MM.1S (cell line): ENCODE measurements at regions not wholly inside any gene's neighbourhood (a gene's known extent, or its start where the extent isn't known, plus 50 kb on each side); places are given as distances from the start of the nearest gene placed in this dataset.

Source experiments
- DNase-seq: peaks from one replicate; pipeline ENCODE4 v3.0.0-alpha.2; 2015
- H2AFZ ChIP-seq: fragments of 300-600 bp; sonication (generic); 2 replicates; pipeline ENCODE4 v1.6.0; 2016; ENCODE audit warnings: antibody characterized with exemption, low read length
- H3F3A ChIP-seq: fragments of 300-600 bp; sonication (generic); 2 replicates; pipeline ENCODE4 v1.6.1; 2016; ENCODE audit warnings: mild to moderate bottlenecking, antibody characterized with exemption, low read length, moderate library complexity, mixed read lengths; ENCODE audit not compliant: insufficient read depth
- H3K27ac ChIP-seq: fragments of 300-600 bp; sonication (generic); 2 replicates; pipeline ENCODE4 v1.5.1; 2016; ENCODE audit warnings: mild to moderate bottlenecking, low read length
- H3K27me3 ChIP-seq: fragments of 300-600 bp; sonication (generic); replicated peaks from 2 replicates; pipeline ENCODE4 v1.6.0; 2016; ENCODE audit warnings: low read length; ENCODE audit not compliant: insufficient read depth
- H3K36me3 ChIP-seq: fragments of 300-600 bp; sonication (generic); replicated peaks from 2 replicates; pipeline ENCODE4 v1.6.1; 2016; ENCODE audit warnings: mild to moderate bottlenecking, low read length, mixed read lengths; ENCODE audit not compliant: insufficient read depth
- H3K4me1 ChIP-seq: fragments of 300-600 bp; sonication (generic); 2 replicates; pipeline ENCODE4 v1.6.1; 2016; ENCODE audit warnings: low read length, mixed read lengths
- H3K4me2 ChIP-seq: fragments of 300-600 bp; sonication (generic); 2 replicates; pipeline ENCODE4 v1.6.0; 2016; ENCODE audit warnings: low read depth, low read length
- H3K4me3 ChIP-seq: fragments of 300-600 bp; sonication (generic); 2 replicates; pipeline ENCODE4 v1.5.1; 2016; ENCODE audit warnings: low read length, mixed read lengths
- H3K79me2 ChIP-seq: fragments of 300-600 bp; sonication (generic); 2 replicates; pipeline ENCODE4 v1.6.1; 2016; ENCODE audit warnings: mixed run types, low read length, mixed read lengths
- H3K9ac ChIP-seq: fragments of 300-600 bp; sonication (generic); 2 replicates; pipeline ENCODE4 v1.6.1; 2016; ENCODE audit warnings: low read length, mixed read lengths
- H3K9me2 ChIP-seq: fragments of 300-600 bp; sonication (generic); replicated peaks from 2 replicates; pipeline ENCODE4 v1.6.1; 2016; ENCODE audit warnings: mild to moderate bottlenecking, low read length, mixed read lengths; ENCODE audit not compliant: insufficient read depth
- H3K9me3 ChIP-seq: fragments of 300-600 bp; sonication (generic); replicated peaks from 2 replicates; pipeline ENCODE4 v1.6.1; 2016; ENCODE audit warnings: mild to moderate bottlenecking, low read length, mixed read lengths; ENCODE audit not compliant: insufficient read depth
- H4K20me1 ChIP-seq: fragments of 300-600 bp; sonication (generic); 2 replicates; pipeline ENCODE4 v1.6.1; 2016; ENCODE audit warnings: mild to moderate bottlenecking, low read length, moderate library complexity, mixed read lengths; ENCODE audit not compliant: insufficient read depth
- CTCF ChIP-seq: fragments of 300-600 bp; sonication (generic); IDR thresholded peaks from 2 replicates; pipeline ENCODE4 v1.5.1; 2016; ENCODE audit warnings: antibody characterized with exemption, low read length, mixed read lengths
- EZH2 ChIP-seq: fragments of 300-600 bp; sonication (generic); optimal IDR thresholded peaks from 2 replicates; pipeline ENCODE3; 2017; ENCODE audit warnings: low read depth, mild to moderate bottlenecking, antibody characterized with exemption, low read length, mixed read lengths
- EZH2phosphoT487 ChIP-seq: fragments of 300-600 bp; sonication (generic); IDR thresholded peaks from 2 replicates; pipeline ENCODE4 v1.6.1; 2018; ENCODE audit warnings: antibody characterized with exemption, low read length

GRCh38 chr14:22405201-22405600 is 183.8 kb downstream of the DAD1 start:
- Histone ChIP-seq H2AFZ (no peak overlapping the region), H3K9me3 (no peaks in the 10 kb centered on the region), H3K4me1 (no peaks in the 10 kb centered on the region), H3K9me2 (no peaks in the 10 kb centered on the region), H3K36me3 (no peaks in the 10 kb centered on the region), H3K27ac (no peak overlapping the region), H3F3A (no peaks in the 10 kb centered on the region), H4K20me1 (no peaks in the 10 kb centered on the region), H3K79me2 (no peaks in the 10 kb centered on the region), H3K27me3 (no peaks in the 10 kb centered on the region), H3K4me3 (no peak overlapping the region), H3K4me2 (no peak overlapping the region), H3K9ac (no peak overlapping the region)
- TF ChIP-seq EZH2 (no peak), EZH2phosphoT487 (no peak), CTCF (no peak)
- no peak for DNase-seq

GRCh38 chr14:22403296-22403695 is 185.7 kb downstream of the DAD1 start:
- no peak overlapping the region for H3K4me2 ChIP-seq
- no peaks in the 10 kb centered on the region for H3K4me1 ChIP-seq
- H3K36me3 ChIP-seq: no peaks in the 10 kb centered on the region
- H3K9ac ChIP-seq: no peak overlapping the region
- H3K79me2 ChIP-seq: no peaks in the 10 kb centered on the region
- no peaks in the 10 kb centered on the region for H4K20me1 ChIP-seq
- no peaks in the 10 kb centered on the region for H3K9me2 ChIP-seq
- DNase-seq: no peak
- no peak for TF ChIP-seq EZH2
- no peak for TF ChIP-seq EZH2phosphoT487
- TF ChIP-seq CTCF: no peak
- H3K27ac ChIP-seq: no peak overlapping the region
- H3F3A ChIP-seq: no peaks in the 10 kb centered on the region
- H3K4me3 ChIP-seq: no peak overlapping the region
- H2AFZ ChIP-seq: no peak overlapping the region
- no peaks in the 10 kb centered on the region for H3K27me3 ChIP-seq
- H3K9me3 ChIP-seq: no peaks in the 10 kb centered on the region

GRCh38 chr14:22400655-22401259 is 188.3 kb downstream of the DAD1 start:
- H3K36me3 ChIP-seq: no peaks in the 10 kb centered on the region
- DNase-seq: no peak
- H3K27ac ChIP-seq: no peak overlapping the region
- H3K27me3 ChIP-seq: no peaks in the 10 kb centered on the region
- H3F3A ChIP-seq: no peaks in the 10 kb centered on the region
- no peaks in the 10 kb centered on the region for H3K9me3 ChIP-seq
- H3K4me3 ChIP-seq: no peak overlapping the region
- no peaks in the 10 kb centered on the region for H3K79me2 ChIP-seq
- TF ChIP-seq EZH2phosphoT487 (no peak), EZH2 (no peak), CTCF (no peak)
- no peak overlapping the region for H2AFZ ChIP-seq
- no peak overlapping the region for H3K9ac ChIP-seq
- H3K4me1 ChIP-seq: no peaks in the 10 kb centered on the region
- H4K20me1 ChIP-seq: no peaks in the 10 kb centered on the region
- no peaks in the 10 kb centered on the region for H3K9me2 ChIP-seq
- H3K4me2 ChIP-seq: no peak overlapping the region
